ENCODE measurements at regions not wholly inside any gene's neighbourhood (a gene's known extent, or its start where the extent isn't known, plus 50 kb on each side); places are given as distances from the start of the nearest gene placed in this dataset.
A peak's percentile ranks its signal among the peaks of the same experiment; 100 is the strongest.

DNA sequence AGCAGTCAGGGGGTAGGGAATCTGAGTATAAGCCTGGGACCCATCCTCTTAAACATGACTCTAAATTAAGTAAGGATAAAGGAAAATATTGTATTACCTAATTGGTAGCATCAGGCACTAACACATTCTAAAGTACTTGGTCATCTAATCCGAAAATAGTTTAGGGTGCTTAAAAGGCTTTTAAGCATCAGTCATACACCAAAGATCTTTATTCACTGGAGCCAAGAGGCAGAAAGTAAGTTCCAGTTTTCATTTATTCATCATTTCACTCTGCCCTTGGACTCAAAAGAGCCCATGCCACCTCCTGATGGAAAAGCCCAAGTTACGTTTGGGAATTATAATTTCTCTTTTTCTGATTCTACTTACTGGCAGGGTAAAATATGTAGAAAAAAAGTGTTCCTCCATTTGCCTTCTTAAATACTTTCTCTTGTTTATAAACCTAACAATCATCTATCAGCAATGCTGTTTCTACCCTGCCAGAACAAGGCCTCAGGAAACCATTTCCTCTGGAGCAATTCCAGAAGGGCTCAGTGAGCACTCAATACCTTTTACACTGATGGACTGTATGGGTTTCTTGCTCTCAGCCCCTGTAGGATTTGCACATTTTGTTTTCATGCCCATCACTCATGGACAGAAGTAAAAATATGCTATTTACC is 120.1 kb upstream of the SLC5A12 start:
- Histone ChIP-seq H3K36me3 (replicated peaks) (no peaks in the 10 kb centered on the region), H3K4me3 (ENCODE audit: low read depth, low read length) (no peak overlapping the region), H3K27ac (peak overlapping the region; percentile 61), H3K27me3 (replicated peaks) (no peaks in the 10 kb centered on the region)
- in situ Hi-C loops (cut with HindIII; ENCODE audit: low pct_ligation_motif_present, low sequenced_read_pairs): no loop called here
- TF ChIP-seq, protein P1, sequence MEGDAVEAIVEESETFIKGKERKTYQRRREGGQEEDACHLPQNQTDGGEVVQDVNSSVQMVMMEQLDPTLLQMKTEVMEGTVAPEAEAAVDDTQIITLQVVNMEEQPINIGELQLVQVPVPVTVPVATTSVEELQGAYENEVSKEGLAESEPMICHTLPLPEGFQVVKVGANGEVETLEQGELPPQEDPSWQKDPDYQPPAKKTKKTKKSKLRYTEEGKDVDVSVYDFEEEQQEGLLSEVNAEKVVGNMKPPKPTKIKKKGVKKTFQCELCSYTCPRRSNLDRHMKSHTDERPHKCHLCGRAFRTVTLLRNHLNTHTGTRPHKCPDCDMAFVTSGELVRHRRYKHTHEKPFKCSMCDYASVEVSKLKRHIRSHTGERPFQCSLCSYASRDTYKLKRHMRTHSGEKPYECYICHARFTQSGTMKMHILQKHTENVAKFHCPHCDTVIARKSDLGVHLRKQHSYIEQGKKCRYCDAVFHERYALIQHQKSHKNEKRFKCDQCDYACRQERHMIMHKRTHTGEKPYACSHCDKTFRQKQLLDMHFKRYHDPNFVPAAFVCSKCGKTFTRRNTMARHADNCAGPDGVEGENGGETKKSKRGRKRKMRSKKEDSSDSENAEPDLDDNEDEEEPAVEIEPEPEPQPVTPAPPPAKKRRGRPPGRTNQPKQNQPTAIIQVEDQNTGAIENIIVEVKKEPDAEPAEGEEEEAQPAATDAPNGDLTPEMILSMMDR (IDR thresholded peaks at IDR 0.05; ENCODE audit: low read depth, low read length, missing control alignments): no peak
- peak; percentile 33 for DNase-seq

DNA sequence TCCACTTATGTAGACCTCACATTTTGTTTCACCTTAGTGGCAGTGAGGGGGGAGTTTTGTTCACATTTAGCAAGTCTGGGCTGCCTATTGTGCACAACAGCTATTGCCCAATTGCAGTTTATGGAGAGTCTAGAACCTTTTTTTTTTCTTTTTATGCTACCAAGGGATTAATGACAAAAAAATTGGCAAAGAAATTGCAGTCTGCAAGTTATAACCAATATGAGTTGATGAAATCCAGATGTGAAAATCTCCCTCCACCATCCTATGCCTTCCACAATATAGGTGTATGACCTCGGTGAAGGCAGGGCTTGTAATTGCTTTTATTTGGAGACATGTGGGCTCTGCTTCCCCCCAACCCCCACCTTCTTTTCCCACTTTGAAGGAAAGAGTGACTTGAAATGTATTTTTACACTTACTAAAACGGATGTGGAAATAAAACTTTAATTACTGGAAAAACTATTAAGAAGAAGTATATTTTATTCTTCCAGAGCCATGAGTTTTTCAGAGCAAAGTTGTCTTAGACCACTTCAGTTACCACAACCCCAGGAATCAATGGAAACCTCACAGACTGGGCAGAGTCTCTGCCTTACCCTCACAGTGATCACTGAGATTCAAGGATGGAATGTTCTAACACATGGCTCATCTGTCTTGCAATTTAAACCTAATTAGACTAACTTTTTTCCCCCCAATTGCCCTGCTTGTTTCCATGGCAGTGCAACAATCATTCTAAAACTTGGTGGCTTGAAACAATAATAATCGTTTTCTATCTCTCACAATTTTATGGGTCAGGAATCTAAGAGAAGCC is 120.8 kb upstream of the SLC5A12 start:
- H3K27me3 ChIP-seq (replicated peaks): no peaks in the 10 kb centered on the region
- no peaks in the 10 kb centered on the region for H3K36me3 ChIP-seq (replicated peaks)
- H3K27ac ChIP-seq: no peak overlapping the region
- TF ChIP-seq, protein P1 (IDR thresholded peaks at IDR 0.05; ENCODE audit: low read depth, low read length, missing control alignments): no peak
- DNase-seq: no peak
- no peak overlapping the region for H3K4me3 ChIP-seq (ENCODE audit: low read depth, low read length)
- in situ Hi-C loops (cut with HindIII; ENCODE audit: low pct_ligation_motif_present, low sequenced_read_pairs): no loop called here

DNA sequence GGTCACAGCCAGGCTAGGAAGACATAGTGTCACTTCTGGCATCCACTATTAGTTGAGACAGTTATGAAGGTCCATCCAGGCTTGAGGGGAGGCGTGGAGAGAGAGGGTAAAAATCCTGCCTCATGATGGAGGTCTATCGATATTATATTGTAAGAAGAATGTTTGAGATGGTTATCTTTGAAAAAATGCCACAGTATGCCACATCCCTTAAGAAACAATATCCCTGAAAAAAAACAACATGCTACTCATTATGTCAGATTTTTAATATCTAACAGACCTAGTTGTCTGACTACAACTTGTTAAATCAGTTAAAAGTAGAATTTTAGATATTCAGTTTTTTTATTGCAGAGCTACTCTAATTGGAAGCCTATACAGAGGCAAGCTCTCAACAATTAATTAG is 121.7 kb upstream of the SLC5A12 start:
- in situ Hi-C loops (cut with HindIII; ENCODE audit: low pct_ligation_motif_present, low sequenced_read_pairs): no loop called here
- no peak overlapping the region for H3K27ac ChIP-seq
- TF ChIP-seq, protein P1 (IDR thresholded peaks at IDR 0.05; ENCODE audit: low read depth, low read length, missing control alignments): no peak
- no peaks in the 10 kb centered on the region for H3K36me3 ChIP-seq (replicated peaks)
- no peaks in the 10 kb centered on the region for H3K27me3 ChIP-seq (replicated peaks)
- no peak for DNase-seq
- H3K4me3 ChIP-seq (ENCODE audit: low read depth, low read length): no peak overlapping the region

DNA sequence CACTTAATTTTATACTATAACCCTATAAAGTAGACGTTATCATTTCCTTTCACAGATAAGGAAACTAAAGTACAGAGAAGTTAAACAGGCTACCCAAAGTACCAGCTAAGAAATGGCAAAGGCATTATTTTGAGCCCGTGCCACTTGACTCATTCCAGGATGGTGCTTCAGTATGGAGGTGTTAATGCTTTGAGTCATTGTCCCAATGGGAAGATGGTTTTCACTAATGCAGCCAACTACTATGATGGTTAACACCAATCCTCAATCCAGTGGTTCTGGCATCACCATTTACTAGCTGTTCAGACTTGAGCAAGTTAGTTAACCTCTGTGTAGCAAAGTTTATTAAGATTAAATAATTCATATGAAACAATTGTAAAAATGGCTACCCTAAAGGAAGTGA is 123.1 kb upstream of the SLC5A12 start:
- H3K4me3 ChIP-seq (ENCODE audit: low read depth, low read length): no peak overlapping the region
- H3K27me3 ChIP-seq (replicated peaks): no peaks in the 10 kb centered on the region
- in situ Hi-C loops (cut with HindIII; ENCODE audit: low pct_ligation_motif_present, low sequenced_read_pairs): no loop called here
- no peak for DNase-seq
- no peaks in the 10 kb centered on the region for H3K36me3 ChIP-seq (replicated peaks)
- TF ChIP-seq, protein P1 (IDR thresholded peaks at IDR 0.05; ENCODE audit: low read depth, low read length, missing control alignments): no peak
- no peak overlapping the region for H3K27ac ChIP-seq

DNA sequence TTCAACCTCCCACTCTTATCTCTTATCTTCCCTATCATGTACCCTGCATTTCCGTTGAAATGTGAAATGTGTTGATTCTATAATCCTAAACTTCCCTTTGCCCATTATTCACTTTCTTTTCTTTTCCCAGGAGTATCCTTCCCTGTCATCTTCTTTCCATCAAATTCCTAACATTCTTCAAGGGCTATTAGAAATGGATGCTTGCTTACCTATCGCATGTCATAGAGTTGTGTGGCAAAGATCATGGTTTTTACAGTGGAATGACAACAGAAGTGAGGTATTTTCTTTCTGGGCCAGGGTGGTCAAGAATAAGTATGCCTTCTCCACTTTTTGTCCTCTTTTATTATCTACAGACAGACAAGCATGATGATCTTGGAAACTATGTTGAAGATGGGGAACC is 124.4 kb upstream of the SLC5A12 start:
- H3K27me3 ChIP-seq (replicated peaks): no peaks in the 10 kb centered on the region
- TF ChIP-seq, protein P1 (IDR thresholded peaks at IDR 0.05; ENCODE audit: low read depth, low read length, missing control alignments): no peak
- no peak for DNase-seq
- no peaks in the 10 kb centered on the region for H3K36me3 ChIP-seq (replicated peaks)
- no peak overlapping the region for H3K27ac ChIP-seq
- in situ Hi-C loops (cut with HindIII; ENCODE audit: low pct_ligation_motif_present, low sequenced_read_pairs): no loop called here
- H3K4me3 ChIP-seq (ENCODE audit: low read depth, low read length): no peak overlapping the region

Data from brain microvascular endothelial cell (primary cell).